Endothelial cell of umbilical vein (primary cell): ENCODE measurements at regions not wholly inside any gene's neighbourhood (a gene's known extent, or its start where the extent isn't known, plus 50 kb on each side); places are given as distances from the start of the nearest gene placed in this dataset.

Source experiments
- BruUV-seq: library from RNA; stranded (reverse); fragments of 400-500 nt; replicated peaks from 2 replicates; lab custom pipeline; 2021; lab: Mats Ljungman, UMichigan
- CTCF ChIA-PET: fragments of 300-600, 350-600 bp; sonication (Branson Sonifier 250); formaldehyde crosslinking; loops from one replicate; lab custom pipeline; 2021; ENCODE audit warnings: antibody characterized with exemption, inconsistent platforms; lab: Charles Lee
- POLR2A ChIA-PET: fragments of 300-600, 350-600 bp; sonication (Branson Sonifier 250); formaldehyde crosslinking; loops from one replicate; lab custom pipeline; 2021; ENCODE audit warnings: antibody characterized with exemption, inconsistent platforms; lab: Charles Lee
- DNase-seq: peaks from one replicate; pipeline ENCODE4 v3.0.0-alpha.2; 2011; ENCODE audit warnings: low read depth, low spot score
- FAIRE-seq: peaks from 2 replicates; lab custom pipeline; 2011; peaks lifted over from hg19 to GRCh38; lab: Jason Lieb, UNC
- H2AFZ ChIP-seq: 2 replicates; pipeline ENCODE4 v1.6.0; 2012; ENCODE audit warnings: low read depth, low read length, control low read depth, inconsistent platforms
- H3K27ac ChIP-seq: 2 replicates; pipeline ENCODE4 v1.5.1; 2011; ENCODE audit warnings: low read depth, mild to moderate bottlenecking, control low read depth, low read length, moderate library complexity; ENCODE audit not compliant: insufficient read depth
- H3K27me3 ChIP-seq, 2 experiments: 2 replicates each; pipeline versions ENCODE4 v1.6.0 to v1.6.1; 2011; ENCODE audit warnings: low read length in 2 of 2, mixed read lengths in 1 of 2; ENCODE audit not compliant: control insufficient read depth in 2 of 2, insufficient read depth in 2 of 2
- H3K36me3 ChIP-seq, 2 experiments: 2 replicates in 1 of 2; 3 replicates in 1 of 2; pipeline ENCODE4 v1.5.1; 2011; ENCODE audit warnings: low read length in 2 of 2, mild to moderate bottlenecking in 1 of 2, moderate library complexity in 1 of 2; ENCODE audit not compliant: control insufficient read depth in 2 of 2, insufficient read depth in 2 of 2; ENCODE audit errors: extremely low read depth in 1 of 2
- H3K4me1 ChIP-seq: 3 replicates; pipeline ENCODE4 v1.5.1; 2011; ENCODE audit warnings: mild to moderate bottlenecking, low read length; ENCODE audit not compliant: control insufficient read depth, insufficient read depth; ENCODE audit errors: extremely low read depth
- H3K4me2 ChIP-seq: 2 replicates; pipeline ENCODE4 v1.6.1; 2011; ENCODE audit warnings: low read length, control low read depth, mixed read lengths; ENCODE audit not compliant: insufficient read depth
- H3K4me3 ChIP-seq, 3 experiments: fragments of 200-600 bp in 1 of 3; sonication (generic), shearing (Covaris generic) in 1 of 3; replicated peaks in 1 of 3; 2 replicates each; pipeline ENCODE4 v1.5.1; 2011 to 2016; ENCODE audit warnings: control low read depth in 3 of 3, low read length in 3 of 3, mild to moderate bottlenecking in 2 of 3, inconsistent platforms in 1 of 3, low read depth in 1 of 3, moderate library complexity in 1 of 3; ENCODE audit not compliant: insufficient read depth in 1 of 3
- H3K79me2 ChIP-seq: 2 replicates; pipeline ENCODE4 v1.6.0; 2012; ENCODE audit warnings: low read length, inconsistent platforms; ENCODE audit not compliant: control insufficient read depth, insufficient read depth
- H3K9ac ChIP-seq: replicated peaks from 2 replicates; pipeline ENCODE3; 2011; ENCODE audit warnings: low read length, control low read depth; ENCODE audit not compliant: insufficient read depth; ENCODE audit errors: extremely low read depth
- H3K9me1 ChIP-seq: replicated peaks from 3 replicates; pipeline ENCODE4 v1.6.0; 2011; ENCODE audit warnings: mild to moderate bottlenecking, low read length; ENCODE audit not compliant: control insufficient read depth, insufficient read depth; ENCODE audit errors: extremely low read depth
- H3K9me3 ChIP-seq: replicated peaks from 2 replicates; pipeline ENCODE4 v1.5.1; 2012; ENCODE audit warnings: low read length, inconsistent platforms; ENCODE audit not compliant: control insufficient read depth, insufficient read depth
- H4K20me1 ChIP-seq: replicated peaks from 2 replicates; pipeline ENCODE3; 2011; ENCODE audit warnings: mild to moderate bottlenecking, low read length; ENCODE audit not compliant: control insufficient read depth, insufficient read depth; ENCODE audit errors: extremely low read depth
- CTCF ChIP-seq, 2 donors: IDR thresholded peaks; 1 replicate in 1 of 2; 2 replicates in 1 of 2; pipeline ENCODE4 v1.5.1; 2011; ENCODE audit warnings: low read length in 2 of 2, mild to moderate bottlenecking in 2 of 2, moderate library complexity in 2 of 2, control low read depth in 1 of 2, inconsistent platforms in 1 of 2, low read depth in 1 of 2; ENCODE audit not compliant: insufficient read depth in 1 of 2; ENCODE audit errors: extremely low read depth in 1 of 2
- EZH2 ChIP-seq: IDR thresholded peaks from 2 replicates; pipeline ENCODE4 v1.6.1; 2012; ENCODE audit warnings: borderline replicate concordance, low read depth, mild to moderate bottlenecking, moderate library complexity, low read length, inconsistent platforms; ENCODE audit not compliant: severe bottlenecking
- FOS ChIP-seq: IDR thresholded peaks from 2 replicates; pipeline ENCODE4 v1.6.1; 2011; ENCODE audit warnings: mild to moderate bottlenecking, low read length, moderate library complexity, borderline replicate concordance; ENCODE audit not compliant: insufficient read depth
- GATA2 ChIP-seq: IDR thresholded peaks from 2 replicates; pipeline ENCODE4 v1.7.0; 2011; ENCODE audit warnings: low read depth, mild to moderate bottlenecking, moderate library complexity, mixed read lengths, low read length; ENCODE audit not compliant: insufficient read length, insufficient read depth
- JUN ChIP-seq: IDR thresholded peaks from 2 replicates; pipeline ENCODE4 v1.6.1; 2011; ENCODE audit warnings: borderline replicate concordance, low read depth; ENCODE audit not compliant: insufficient read length, insufficient read depth
- MAX ChIP-seq: IDR thresholded peaks from 2 replicates; pipeline ENCODE4 v1.6.1; 2011; ENCODE audit not compliant: insufficient read depth, insufficient read length
- MYC ChIP-seq: IDR thresholded peaks from one replicate; pipeline ENCODE4 v1.6.1; 2011; ENCODE audit warnings: mild to moderate bottlenecking, low read depth, low read length
- POLR2A ChIP-seq: IDR thresholded peaks from 2 replicates; pipeline ENCODE4 v1.6.1; 2012; ENCODE audit warnings: low read depth, mild to moderate bottlenecking, control low read depth, low read length
- POLR2AphosphoS5 ChIP-seq: IDR thresholded peaks from 2 replicates; pipeline ENCODE4 v1.6.1; 2012; ENCODE audit warnings: low read depth, mild to moderate bottlenecking, control low read depth, low read length, moderate library complexity; ENCODE audit not compliant: insufficient read depth
- dilution Hi-C: fragments of 300-500 bp; cut with MboI; formaldehyde crosslinking; loops from one replicate; pipeline ENCODE4 v1.15.0; 2019; ENCODE audit warnings: low sequenced_read_pairs; ENCODE audit not compliant: extremely low pct_ligation_motif_present
- intact Hi-C: fragments of 100-400 bp; cut with micrococcal nuclease; formaldehyde crosslinking; loops from one replicate; pipeline ENCODE4 v1.10.0; 2022

- Histone ChIP-seq H3K27me3 (no peaks in the 10 kb centered on the region), H3K9me3 (no peaks in the 10 kb centered on the region), H3K36me3 (no peaks in the 10 kb centered on the region), H3K4me1 (no peaks in the 10 kb centered on the region), H3K4me3 (no peak overlapping the region), H3K9ac (no peak overlapping the region), H2AFZ (no peak overlapping the region), H3K27ac (no peak overlapping the region), H4K20me1 (no peaks in the 10 kb centered on the region), H3K9me1 (no peaks in the 10 kb centered on the region), H3K79me2 (no peaks in the 10 kb centered on the region), H3K4me2 (no peak overlapping the region)
- FAIRE-seq (no peak), DNase-seq (peak; percentile 19)
- TF ChIP-seq MAX (no peak), MYC (no peak), FOS (no peak), CTCF (IDR thresholded peaks at IDR 0.05; ENCODE audit: extremely low read depth in 1 of 2, insufficient read depth in 1 of 2, low read depth in 1 of 2, low read length in 2 of 2) (no peak), POLR2A (no peak), POLR2AphosphoS5 (no peak), JUN (no peak), GATA2 (no peak), EZH2 (no peak)
- ChIA-PET POLR2A (no interaction called here), CTCF (no interaction called here)
- dilution Hi-C loops (no loop called here), intact Hi-C loops (no loop called here)
- no TSS peak for BruUV-seq
These were observed 229.8 kb upstream of the PLSCR5 start for GRCh38 chr3:146834917-146835316.
